ENCODE measurements at regions not wholly inside any gene's neighbourhood (a gene's known extent, or its start where the extent isn't known, plus 50 kb on each side); places are given as distances from the start of the nearest gene placed in this dataset.

- Histone ChIP-seq H4K20me1 (ENCODE audit: insufficient read depth, low read length) (no peaks in the 10 kb centered on the region), H3K9me3 (ENCODE audit: low read length) (no peaks in the 10 kb centered on the region), H3K4me3 (ENCODE audit: low read depth, low read length, poor library complexity, severe bottlenecking) (no peak overlapping the region), H3K79me2 (ENCODE audit: insufficient read depth, low read depth, low read length) (no peaks in the 10 kb centered on the region; the same call in 1 of the 2 replicates), H3K36me3 (ENCODE audit: insufficient read depth, low read length) (no peaks in the 10 kb centered on the region), H3K9me2 (ENCODE audit: insufficient read depth, low read length) (no peaks in the 10 kb centered on the region), H3K4me2 (ENCODE audit: low read length) (no peak overlapping the region), H3K27ac (ENCODE audit: low read depth, low read length, poor library complexity, severe bottlenecking) (no peak overlapping the region), H2AFZ (ENCODE audit: low read length) (no peak overlapping the region), H3K4me1 (ENCODE audit: insufficient read depth, low read length, poor library complexity, severe bottlenecking) (peaks cover 36% of the 10 kb centered on the region)
- DNase-seq (ENCODE audit: low spot score): no peak
- no peak for TF ChIP-seq EZH2phosphoT487 (IDR thresholded peaks at IDR 0.05; ENCODE audit: borderline replicate concordance, low read depth, low read length)
- no peak for TF ChIP-seq CTCF (conservative IDR thresholded peaks at IDR 0.05; ENCODE audit: low read length)
- CTCF ChIA-PET (ENCODE audit: unreplicated experiment): interaction anchor here (1.2 kb wide), 1 partner anchor 15 kb away, joined by 5 read pairs; no protein-coding TSS in a partner anchor
- intact Hi-C loops (cut with micrococcal nuclease; ENCODE audit: unreplicated experiment): no loop called here
- POLR2A ChIA-PET: interaction anchor here (0.8 to 1.1 kb wide), 2 partner anchors 14 to 15 kb away, joined by 3 to 5 read pairs; no protein-coding TSS in a partner anchor
- BruUV-seq (replicated peaks): no TSS peak
Observed at GRCh38 chr22:46050916-46051614, 74.1 kb upstream of the WNT7B start.

GRCh38 chr22:46051646-46052045 lies 74.7 kb upstream of the WNT7B start:
- POLR2A ChIA-PET: interaction anchor here (0.6 to 1.1 kb wide), 3 partner anchors 15 to 379 kb away, joined by 3 to 5 read pairs (median 3); no protein-coding TSS in a partner anchor
- H3K4me1 ChIP-seq (ENCODE audit: insufficient read depth, low read length, poor library complexity, severe bottlenecking): peaks cover 42% of the 10 kb centered on the region

More at GRCh38 chr22:46051646-46052045, 74.7 kb upstream of the WNT7B start:
- no peaks in the 10 kb centered on the region for H3K36me3 ChIP-seq (ENCODE audit: insufficient read depth, low read length)
- BruUV-seq (replicated peaks): no TSS peak
- no peak for DNase-seq (ENCODE audit: low spot score)
- H3K4me3 ChIP-seq (ENCODE audit: low read depth, low read length, poor library complexity, severe bottlenecking): no peak overlapping the region
- no peak overlapping the region for H3K27ac ChIP-seq (ENCODE audit: low read depth, low read length, poor library complexity, severe bottlenecking)
- CTCF ChIA-PET (ENCODE audit: unreplicated experiment): interaction anchor here (1.2 kb wide), 1 partner anchor 16 kb away, joined by 5 read pairs; no protein-coding TSS in a partner anchor
- no peaks in the 10 kb centered on the region; the same call in 1 of the 2 replicates for H3K79me2 ChIP-seq (ENCODE audit: insufficient read depth, low read depth, low read length)
- intact Hi-C loops (cut with micrococcal nuclease; ENCODE audit: unreplicated experiment): no loop called here
- no peak overlapping the region for H2AFZ ChIP-seq (ENCODE audit: low read length)
- H4K20me1 ChIP-seq (ENCODE audit: insufficient read depth, low read length): no peaks in the 10 kb centered on the region
- H3K4me2 ChIP-seq (ENCODE audit: low read length): no peak overlapping the region
- H3K9me2 ChIP-seq (ENCODE audit: insufficient read depth, low read length): no peaks in the 10 kb centered on the region
- H3K9me3 ChIP-seq (ENCODE audit: low read length): no peaks in the 10 kb centered on the region
- TF ChIP-seq EZH2phosphoT487 (IDR thresholded peaks at IDR 0.05; ENCODE audit: borderline replicate concordance, low read depth, low read length) (no peak), CTCF (conservative IDR thresholded peaks at IDR 0.05; ENCODE audit: low read length) (no peak)

Data from OCI-LY7 (cell line).